HEK293 (cell line): ENCODE measurements at regions not wholly inside any gene's neighbourhood (a gene's known extent, or its start where the extent isn't known, plus 50 kb on each side); places are given as distances from the start of the nearest gene placed in this dataset.
A peak's percentile ranks its signal among the peaks of the same experiment; 100 is the strongest.

ENCODE experiments used
- CTCF ChIA-PET: fragments of 350-600 bp; formaldehyde crosslinking; extraction: SDS; loops from one replicate; lab custom pipeline; 2021; ENCODE audit warnings: antibody characterized with exemption; lab: Yijun Ruan, JAX
- POLR2A ChIA-PET: fragments of 300-600 bp; formaldehyde crosslinking; extraction: SDS; loops from one replicate; lab custom pipeline; 2020; ENCODE audit warnings: antibody characterized with exemption, inconsistent platforms; lab: Yijun Ruan, JAX
- H3K27ac ChIP-seq: fragments of 200-500 bp; sonication (Bioruptor generic); 2 replicates; pipeline ENCODE4 v1.5.1; 2014; ENCODE audit warnings: low read depth, low read length, control low read depth, inconsistent platforms; ENCODE audit errors: extremely low read depth
- H3K36me3 ChIP-seq, 2 experiments: fragments of 200-500 bp in 1 of 2; sonication (Bioruptor generic) in 1 of 2; 1 replicate in 1 of 2; 2 replicates in 1 of 2; pipeline ENCODE4 v1.5.1; 2014 to 2017; ENCODE audit warnings: inconsistent platforms in 2 of 2, low read length in 2 of 2; ENCODE audit not compliant: control insufficient read depth in 2 of 2, insufficient read depth in 1 of 2
- H3K4me1 ChIP-seq: fragments of 200-500 bp; sonication (Bioruptor generic); 2 replicates; pipeline ENCODE4 v1.5.1; 2014; ENCODE audit warnings: mild to moderate bottlenecking, low read length, inconsistent platforms; ENCODE audit not compliant: control insufficient read depth, insufficient read depth
- H3K4me3 ChIP-seq: 2 replicates; pipeline ENCODE4 v1.5.1; 2011; ENCODE audit warnings: low read depth, mild to moderate bottlenecking, control low read depth, low read length, moderate library complexity
- H3K9me3 ChIP-seq: fragments of 200-500 bp; sonication (Bioruptor generic); 2 replicates; pipeline ENCODE4 v1.5.1; 2014; ENCODE audit warnings: low read depth, low read length, inconsistent platforms; ENCODE audit not compliant: control insufficient read depth, insufficient read depth
- EGR2 ChIP-seq: fragments of 450-650 bp; formaldehyde crosslinking; IDR thresholded peaks from 2 replicates; pipeline ENCODE4 v1.5.1; 2016; ENCODE audit warnings: low read depth, missing biosample characterization, missing genetic modification characterization
- GFI1B ChIP-seq: fragments of 450-650 bp; formaldehyde crosslinking; IDR thresholded peaks from 2 replicates; pipeline ENCODE4 v1.5.1; 2016; ENCODE audit warnings: missing biosample characterization, missing genetic modification characterization
- GLIS1 ChIP-seq: fragments of 450-650 bp; formaldehyde crosslinking; IDR thresholded peaks from 2 replicates; pipeline ENCODE4 v1.5.1; 2016; ENCODE audit warnings: missing biosample characterization, missing genetic modification characterization
- HOXD13 ChIP-seq: sonication (generic); formaldehyde crosslinking; IDR thresholded peaks from 2 replicates; pipeline ENCODE4 v1.8.0; 2022; ENCODE audit warnings: missing genetic modification reagents, borderline replicate concordance
- KLF10 ChIP-seq: fragments of 450-650 bp; IDR thresholded peaks from 2 replicates; pipeline ENCODE4 v1.5.1; 2018; ENCODE audit warnings: missing biosample characterization, mild to moderate bottlenecking, missing genetic modification characterization
- OVOL3 ChIP-seq: fragments of 450-650 bp; formaldehyde crosslinking; IDR thresholded peaks from 2 replicates; pipeline ENCODE4 v1.5.1; 2016; ENCODE audit warnings: missing biosample characterization, missing genetic modification characterization
- PBX3 ChIP-seq: sonication (generic); formaldehyde crosslinking; IDR thresholded peaks from 2 replicates; pipeline ENCODE4 v1.8.1; 2022; ENCODE audit warnings: mild to moderate bottlenecking, moderate library complexity, missing genetic modification reagents
- ZBTB11 ChIP-seq: fragments of 450-650 bp; formaldehyde crosslinking; conservative IDR thresholded peaks from 2 replicates; pipeline ENCODE4 v1.5.1; 2016; ENCODE audit warnings: low read depth, missing biosample characterization, missing genetic modification characterization
- ZNF155 ChIP-seq: fragments of 450-650 bp; formaldehyde crosslinking; IDR thresholded peaks from 2 replicates; pipeline ENCODE4 v1.5.1; 2016; ENCODE audit warnings: missing biosample characterization, missing genetic modification characterization
- ZNF2 ChIP-seq: fragments of 450-650 bp; formaldehyde crosslinking; IDR thresholded peaks from 2 replicates; pipeline ENCODE4 v1.5.1; 2016; ENCODE audit warnings: missing biosample characterization, missing genetic modification characterization
- ZNF239 ChIP-seq: fragments of 450-650 bp; formaldehyde crosslinking; IDR thresholded peaks from 2 replicates; pipeline ENCODE4 v1.5.1; 2016; ENCODE audit warnings: missing biosample characterization, missing genetic modification characterization
- ZNF280D ChIP-seq: fragments of 450-650 bp; formaldehyde crosslinking; IDR thresholded peaks from 2 replicates; pipeline ENCODE4 v1.5.1; 2016; ENCODE audit warnings: missing biosample characterization, missing genetic modification characterization
- ZNF473 ChIP-seq: fragments of 450-650 bp; formaldehyde crosslinking; IDR thresholded peaks from 2 replicates; pipeline ENCODE4 v1.5.1; 2017; ENCODE audit warnings: missing biosample characterization, missing genetic modification characterization
- ZNF513 ChIP-seq: fragments of 450-650 bp; IDR thresholded peaks from 2 replicates; pipeline ENCODE4 v1.5.1; 2018; ENCODE audit warnings: missing biosample characterization, missing genetic modification characterization
- ZNF610 ChIP-seq: fragments of 450-650 bp; formaldehyde crosslinking; IDR thresholded peaks from 2 replicates; pipeline ENCODE4 v1.5.1; 2016; ENCODE audit warnings: missing biosample characterization, missing genetic modification characterization, borderline replicate concordance
- ZSCAN18 ChIP-seq: fragments of 450-650 bp; formaldehyde crosslinking; IDR thresholded peaks from 2 replicates; pipeline ENCODE4 v1.5.1; 2016; ENCODE audit warnings: missing biosample characterization, missing genetic modification characterization

GRCh38 chr10:128895473-128895872, 571.6 kb upstream of the MGMT start (continued):
- TF ChIP-seq ZBTB11 (tag by site-specific recombination) (no peak), ZNF155 (no peak), GFI1B (tag by site-specific recombination) (no peak), OVOL3 (tag by site-specific recombination) (no peak), ZNF2 (tag by site-specific recombination) (no peak)

- H3K36me3 ChIP-seq: no peaks in the 10 kb centered on the region
- no peaks in the 10 kb centered on the region for H3K9me3 ChIP-seq
- ChIA-PET CTCF (interaction anchor here (0.6 kb wide), 1 partner anchor 34 kb away, joined by 3 read pairs; no protein-coding TSS in a partner anchor), POLR2A (no interaction called here)
- TF ChIP-seq PBX3 (CRISPR knock-in tag) (no peak), HOXD13 (CRISPR knock-in tag) (no peak)
- no peaks in the 10 kb centered on the region for H3K4me1 ChIP-seq
- H3K27ac ChIP-seq: no peak overlapping the region
- no peak overlapping the region for H3K4me3 ChIP-seq
Observed at GRCh38 chr10:128896116-128896795, 570.8 kb upstream of the MGMT start.

- H3K36me3 ChIP-seq: no peaks in the 10 kb centered on the region
- no peak overlapping the region for H3K27ac ChIP-seq
- no peaks in the 10 kb centered on the region for H3K4me1 ChIP-seq
- H3K9me3 ChIP-seq: no peaks in the 10 kb centered on the region
- ChIA-PET POLR2A (no interaction called here), CTCF (interaction anchor here (0.6 kb wide), 1 partner anchor 34 kb away, joined by 3 read pairs; no protein-coding TSS in a partner anchor)
- TF ChIP-seq ZNF239 (no peak), EGR2 (tag by site-specific recombination) (peak; percentile 18; the same call in 1 of the 2 replicates)
- no peak overlapping the region for H3K4me3 ChIP-seq
Observed at GRCh38 chr10:128896963-128897362, 570.1 kb upstream of the MGMT start.

GRCh38 chr10:128897401-128898129, 569.5 kb upstream of the MGMT start:
- Histone ChIP-seq H3K4me1 (no peaks in the 10 kb centered on the region), H3K27ac (no peak overlapping the region), H3K4me3 (no peak overlapping the region), H3K36me3 (no peaks in the 10 kb centered on the region), H3K9me3 (no peaks in the 10 kb centered on the region)
- ChIA-PET CTCF (no interaction called here), POLR2A (no interaction called here)
- TF ChIP-seq KLF10 (tag by site-specific recombination) (no peak), ZNF610 (tag by site-specific recombination) (no peak), ZNF473 (tag by site-specific recombination) (no peak), GLIS1 (no peak), ZNF513 (tag by site-specific recombination) (no peak), ZSCAN18 (tag by site-specific recombination) (no peak), ZNF280D (tag by site-specific recombination) (no peak)
